Kidney capillary endothelial cell (primary cell): ENCODE measurements at regions not wholly inside any gene's neighbourhood (a gene's known extent, or its start where the extent isn't known, plus 50 kb on each side); places are given as distances from the start of the nearest gene placed in this dataset.
"Not testable (repeated sequence)": the region's sequence is repeated elsewhere in the genome, so short reads cannot be mapped to it uniquely, and the experiment has no call there.

Experiments used
- DNase-seq: peaks from one replicate; pipeline ENCODE4 v3.0.0-alpha.2; 2018; ENCODE audit warnings: low spot score

GRCh38 chr11:45000918-45001317 is 50.2 kb upstream of the TP53I11 start:
- no peak for DNase-seq

GRCh38 chr11:45001466-45002165 is 50.9 kb upstream of the TP53I11 start:
- DNase-seq = no peak

- no peak for DNase-seq
Measured at GRCh38 chr11:45005106-45005505, 54.4 kb upstream of the TP53I11 start.

DNA sequence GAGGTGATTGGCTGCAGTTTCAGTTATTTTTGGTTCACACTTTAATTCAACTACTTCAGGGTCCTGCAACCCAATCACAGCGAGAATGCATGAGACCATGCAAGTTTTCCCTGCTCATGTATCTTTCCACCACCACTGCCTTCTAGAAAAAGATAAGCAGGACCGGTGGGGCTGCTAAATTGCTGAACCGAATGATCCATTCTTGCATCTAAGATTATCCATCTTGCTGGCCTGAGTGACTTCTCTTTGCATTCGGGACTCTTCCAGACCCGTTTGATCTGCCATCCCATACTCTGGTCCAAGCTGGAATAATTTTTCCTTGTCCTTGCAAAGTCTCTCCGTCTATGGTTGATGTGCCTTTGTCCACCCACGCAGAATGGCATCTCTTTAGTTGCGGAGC is 56.3 kb upstream of the TP53I11 start:
- DNase-seq = no peak

DNA sequence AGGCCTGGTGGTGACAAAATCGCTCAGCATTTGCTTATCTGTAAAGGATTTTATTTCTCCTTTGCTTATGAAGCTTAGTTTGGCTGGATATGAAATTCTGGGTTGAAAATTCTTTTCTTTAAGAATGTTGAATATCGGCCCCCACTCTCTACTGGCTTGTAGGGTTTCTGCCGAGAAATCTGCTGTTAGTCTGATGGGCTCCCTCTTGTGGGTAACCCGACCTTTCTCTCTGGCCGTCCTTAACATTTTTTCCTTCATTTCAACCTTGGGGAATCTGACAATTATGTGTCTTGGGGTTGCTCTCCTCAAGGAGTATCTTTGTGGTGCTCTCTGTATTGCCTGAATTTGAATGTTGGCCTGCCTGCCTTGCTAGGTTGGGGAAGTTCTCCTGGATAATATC is 65.3 kb upstream of the TP53I11 start:
- not testable (repeated sequence) for DNase-seq

DNA sequence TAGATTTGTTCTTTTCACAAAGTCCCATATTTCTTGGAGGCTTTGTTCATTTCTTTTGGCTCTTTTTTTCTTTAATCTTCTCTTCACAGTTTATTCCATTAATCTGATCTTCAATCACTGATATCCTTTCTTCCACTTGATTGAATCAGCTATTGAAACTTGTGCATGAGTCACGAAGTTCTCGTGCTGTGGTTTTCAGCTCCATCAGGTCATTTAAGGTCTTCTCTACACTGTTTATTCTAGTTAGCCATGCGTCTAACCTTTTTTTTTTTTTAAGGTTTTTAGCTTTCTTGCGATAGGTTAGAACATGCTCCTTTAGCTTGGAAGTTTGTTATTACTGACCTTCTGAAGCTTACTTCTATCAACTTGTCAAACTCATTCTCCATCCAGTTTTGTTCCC is 65.8 kb upstream of the TP53I11 start:
- DNase-seq = not testable (repeated sequence)

DNA sequence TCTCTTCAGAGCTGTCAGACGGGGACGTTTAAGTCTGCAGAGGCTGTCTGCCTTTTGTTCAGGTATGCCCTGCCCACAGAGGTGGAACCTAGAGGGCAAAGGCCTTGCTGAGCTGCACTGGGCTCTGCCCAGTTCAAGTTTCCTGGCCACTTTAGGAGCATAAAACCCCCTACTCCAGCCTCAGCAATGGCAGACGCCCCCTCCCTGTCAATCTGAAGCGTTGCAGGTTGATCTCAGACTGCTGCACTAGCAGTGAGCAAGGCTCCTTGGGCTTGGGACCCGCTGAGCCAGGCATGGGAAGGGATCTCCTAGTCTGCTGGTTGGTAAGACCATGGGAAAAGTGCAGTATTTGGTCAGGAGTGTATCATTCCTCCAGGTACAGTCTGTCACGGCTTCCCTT is 66.6 kb upstream of the TP53I11 start:
- DNase-seq = no peak

GRCh38 chr11:45021001-45021400 is 70.3 kb upstream of the TP53I11 start:
- no peak for DNase-seq

- DNase-seq = peak; percentile 28
Measured at GRCh38 chr11:45021692-45022141, 71.0 kb upstream of the TP53I11 start.

DNA sequence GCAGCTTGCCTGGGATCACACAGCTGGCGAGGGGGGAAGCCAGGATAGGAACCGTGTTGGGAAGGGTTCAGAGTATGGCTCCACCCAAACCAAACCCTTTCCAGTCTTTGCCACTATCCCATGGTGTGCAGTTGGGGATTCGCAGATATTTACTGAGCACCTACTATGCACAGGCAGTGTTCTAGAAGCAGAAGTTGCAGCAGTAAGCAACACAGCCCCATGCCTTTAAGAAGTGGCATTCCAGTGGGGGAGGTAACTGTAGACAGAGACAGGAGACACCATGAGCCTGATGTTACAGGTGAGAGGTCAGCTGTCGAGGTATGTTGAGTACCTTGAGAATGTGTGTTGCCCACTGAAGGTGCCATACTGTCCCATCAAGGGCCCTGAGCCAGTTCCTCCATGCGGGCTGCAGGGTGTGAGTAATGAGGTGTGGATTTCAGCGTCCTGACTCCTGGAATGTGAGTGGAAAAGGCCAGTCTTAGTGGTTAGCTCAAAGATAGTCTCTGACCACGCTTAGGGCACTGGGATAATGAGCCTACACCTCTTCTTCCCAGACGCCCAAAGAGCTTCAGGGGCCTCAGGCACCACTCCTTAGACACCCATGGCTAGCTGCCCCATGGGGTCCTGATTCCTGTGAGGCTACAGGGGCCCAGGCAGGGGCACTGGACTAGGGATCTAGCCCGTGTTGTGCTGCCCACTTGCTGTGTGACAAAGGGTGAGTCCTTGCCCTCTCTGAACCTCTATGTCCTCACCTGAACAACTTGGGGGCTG is 71.8 kb upstream of the TP53I11 start:
- no peak for DNase-seq

- DNase-seq = no peak
Measured at GRCh38 chr11:45023065-45023365, 72.3 kb upstream of the TP53I11 start.

DNA sequence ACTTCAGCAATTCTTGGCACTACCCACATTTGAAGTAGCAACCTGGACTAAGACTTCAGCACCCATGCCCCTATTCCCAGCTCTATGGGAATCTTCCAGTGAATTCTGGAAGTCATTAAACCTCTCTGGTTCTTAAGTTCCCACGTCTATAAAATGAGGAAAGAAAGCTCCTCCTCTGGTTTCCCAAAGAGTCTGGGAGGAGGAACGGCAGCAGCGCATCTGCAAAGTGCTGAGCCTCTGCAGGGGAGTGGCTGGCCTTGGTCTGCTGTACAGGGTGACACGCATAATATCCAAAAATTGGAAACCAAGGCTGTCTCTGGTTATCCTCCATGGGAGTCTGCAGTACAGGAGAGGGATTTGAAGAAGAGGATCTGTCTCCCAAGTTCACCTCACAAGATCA is 73.6 kb upstream of the TP53I11 start:
- DNase-seq = no peak

GRCh38 chr11:45024846-45025588 is 74.3 kb upstream of the TP53I11 start:
- DNase-seq = no peak

DNA sequence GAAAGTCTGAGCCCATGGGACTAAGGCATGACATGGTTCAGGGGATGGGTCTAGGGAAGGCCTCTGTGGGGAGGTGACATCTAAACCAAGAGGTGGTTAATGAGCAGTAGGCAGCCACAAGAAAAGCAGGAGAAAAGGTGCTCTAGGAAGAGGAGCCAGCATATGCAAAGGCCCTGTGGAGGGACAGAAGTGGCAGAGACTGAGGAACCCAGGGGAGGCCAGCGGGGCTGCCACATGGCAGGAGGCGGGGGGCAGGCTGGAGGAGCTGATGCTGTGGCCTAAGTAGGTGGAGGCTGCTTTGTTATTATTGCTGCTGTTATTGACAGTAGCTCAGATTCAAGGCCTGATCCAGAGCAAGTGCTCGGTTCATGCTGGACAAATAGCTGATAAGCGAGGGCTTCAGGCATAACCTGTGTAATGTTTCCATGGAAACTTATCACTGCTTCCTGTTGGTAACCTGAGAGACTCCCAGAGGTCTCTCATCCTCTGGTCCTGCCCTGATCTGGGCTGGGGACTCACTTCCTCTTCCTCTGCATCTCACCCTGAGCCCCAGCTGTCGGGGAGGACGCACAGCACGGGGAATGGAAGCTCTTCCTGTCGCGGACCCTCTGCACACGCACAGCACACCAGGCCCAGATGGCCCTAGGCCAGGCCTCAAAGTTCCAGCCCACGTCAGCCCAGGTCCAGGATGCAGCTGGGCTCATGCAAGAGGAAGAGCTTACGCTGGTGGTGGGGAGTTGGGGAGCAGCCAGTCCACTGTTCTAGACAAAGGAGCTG is 75.2 kb upstream of the TP53I11 start:
- peak; percentile 98 for DNase-seq

- DNase-seq = no peak
Measured at GRCh38 chr11:45026835-45027234, 76.2 kb upstream of the TP53I11 start.

GRCh38 chr11:45027312-45027711 is 76.6 kb upstream of the TP53I11 start:
- no peak for DNase-seq

DNA sequence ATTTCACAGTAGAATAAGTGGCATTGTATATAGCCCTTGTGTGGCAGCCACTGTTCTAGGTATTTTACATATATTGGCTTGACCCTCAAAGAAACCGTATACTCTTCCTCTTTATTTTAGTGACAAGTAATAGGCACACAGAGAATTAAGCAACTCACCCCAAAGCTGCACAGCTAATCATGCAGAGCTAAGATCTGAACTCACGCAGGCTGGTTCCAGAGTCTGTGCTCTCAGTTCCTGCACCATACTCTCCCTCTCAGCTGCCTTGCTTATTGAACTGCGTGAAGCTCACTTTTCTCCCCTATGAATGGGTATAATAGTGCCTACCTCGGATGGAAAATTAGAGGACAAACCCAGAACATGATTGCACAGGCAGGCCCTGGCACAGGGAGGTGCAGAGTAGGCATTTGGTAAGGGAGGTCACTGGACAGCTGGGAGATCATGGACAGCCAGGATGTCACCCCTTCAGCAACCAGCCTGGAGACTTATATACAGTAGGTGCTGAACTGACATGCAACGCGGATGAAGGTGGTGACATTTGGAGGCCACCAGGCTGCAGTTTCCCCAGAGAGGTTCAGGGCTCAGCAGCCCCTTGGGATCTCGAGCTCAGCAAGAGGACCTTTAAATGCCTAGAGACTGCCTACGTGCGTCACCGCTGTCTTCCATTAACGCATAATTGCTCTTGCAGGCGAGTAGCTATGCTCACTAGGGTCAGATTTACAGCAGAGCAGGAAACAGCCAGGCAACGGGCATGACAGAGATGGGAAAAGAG is 78.4 kb upstream of the TP53I11 start:
- no peak for DNase-seq

- DNase-seq = no peak
Measured at GRCh38 chr11:45030778-45031177, 80.1 kb upstream of the TP53I11 start.

DNA sequence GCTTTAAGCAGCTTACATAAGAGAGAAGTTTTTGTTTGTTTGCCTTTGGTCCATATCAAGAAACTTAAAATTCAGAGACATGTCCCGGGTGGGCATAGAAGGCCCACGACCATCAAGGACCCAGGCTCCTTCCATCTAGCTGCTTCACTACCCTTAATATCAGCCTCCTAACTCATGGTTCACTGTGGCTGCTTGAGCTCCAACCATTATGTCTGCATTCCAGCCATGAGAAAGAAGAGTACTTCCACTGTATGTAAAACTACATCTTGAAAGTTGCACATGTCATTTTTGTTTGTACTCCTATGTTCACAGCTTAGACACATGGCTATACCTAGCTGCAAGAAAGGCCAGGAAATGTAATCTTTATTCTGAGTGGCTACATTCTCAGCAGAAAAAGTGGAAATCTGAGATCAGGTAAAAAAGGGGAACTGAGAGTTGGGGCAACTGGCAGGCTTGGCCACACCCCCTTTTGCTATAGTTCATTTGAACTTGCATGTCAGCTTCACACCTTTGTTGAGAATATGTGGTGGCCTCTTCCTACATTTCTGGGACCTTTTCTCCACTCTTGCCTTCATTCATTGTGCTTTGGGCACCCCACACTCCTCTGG is 81.3 kb upstream of the TP53I11 start:
- DNase-seq = no peak

- DNase-seq = peak; percentile 38
Measured at GRCh38 chr11:45035413-45035812, 84.7 kb upstream of the TP53I11 start.

- no peak for DNase-seq
Measured at GRCh38 chr11:45036010-45036409, 85.3 kb upstream of the TP53I11 start.
